ENCODE measurements at regions not wholly inside any gene's neighbourhood (a gene's known extent, or its start where the extent isn't known, plus 50 kb on each side); places are given as distances from the start of the nearest gene placed in this dataset.

DNA sequence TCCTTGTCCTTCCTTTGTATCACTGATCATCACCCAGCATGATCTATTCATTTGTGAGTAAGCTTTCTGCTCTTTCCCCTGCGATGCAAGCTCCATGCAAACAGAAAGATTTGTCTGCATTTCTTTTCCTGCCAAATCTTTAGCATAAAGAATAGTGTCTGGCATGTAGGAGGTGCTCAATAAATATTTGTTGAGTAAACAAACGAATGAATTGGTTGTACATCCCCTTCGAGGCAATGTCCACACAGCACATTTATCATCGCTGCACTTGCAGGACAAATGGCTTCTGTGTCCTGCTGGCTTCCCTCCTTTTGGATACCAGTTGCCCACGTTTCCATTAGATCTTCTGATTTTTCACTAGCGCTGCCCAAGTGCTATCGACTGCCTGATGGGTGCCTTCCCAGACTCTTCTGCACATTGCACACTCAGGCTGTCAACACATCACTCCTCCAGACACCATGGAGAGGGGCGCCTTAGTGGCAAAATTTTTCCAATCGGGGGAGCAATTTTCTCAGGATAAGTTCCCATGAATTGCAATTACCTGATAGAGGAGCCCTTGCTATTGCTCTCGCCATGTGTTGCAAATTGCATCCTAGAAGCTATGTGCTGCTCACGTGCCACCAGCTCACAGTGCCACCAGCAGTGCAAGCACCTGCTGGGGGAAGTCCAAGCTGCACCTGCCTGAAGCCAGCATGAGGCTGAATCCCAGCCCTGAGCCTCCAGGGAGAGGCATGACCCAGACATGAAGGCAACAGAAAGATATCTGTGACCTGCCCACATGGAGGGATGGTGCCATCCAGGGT is 206.6 kb downstream of the KIF26A start:
- H3K36me3 ChIP-seq (ENCODE audit: insufficient read depth): 0 out of 2 replicates have a peak, but pooled peaks cover 4% of the 10 kb centered on the region
- no peak overlapping the region for H3K27ac ChIP-seq (ENCODE audit: low read depth)
- H3K4me2 ChIP-seq: no peak overlapping the region
- H3K27me3 ChIP-seq (ENCODE audit: insufficient read depth): no peaks in the 10 kb centered on the region
- ATAC-seq (no peak), DNase-seq (ENCODE audit: low spot score) (no peak)
- H2AFZ ChIP-seq: no peak overlapping the region
- peaks cover 7% of the 10 kb centered on the region for H3K36me3 Mint-ChIP-seq (ENCODE audit: low read depth)
- H3K27me3 Mint-ChIP-seq (ENCODE audit: insufficient read depth, low read depth, poor library complexity): peaks cover 8% of the 10 kb centered on the region
- H3K27ac Mint-ChIP-seq: no peak overlapping the region; the same call in 1 of the 2 replicates
- peaks cover 11% of the 10 kb centered on the region for H3K9me3 Mint-ChIP-seq
- H3K4me1 Mint-ChIP-seq: peaks cover 11% of the 10 kb centered on the region
- H3K4me1 ChIP-seq (ENCODE audit: insufficient read depth): no peaks in the 10 kb centered on the region; the same call in 1 of the 2 replicates
- H3K9me2 ChIP-seq (ENCODE audit: insufficient read depth): peaks cover 10% of the 10 kb centered on the region
- no peaks in the 10 kb centered on the region for H3F3A ChIP-seq (replicated peaks; ENCODE audit: low read depth)
- TF ChIP-seq POLR2AphosphoS5 (IDR thresholded peaks at IDR 0.05; ENCODE audit: low read depth) (no peak), CREB1 (CRISPR knock-in tag; IDR thresholded peaks at IDR 0.05; ENCODE audit: low read depth) (no peak), ZNF114 (CRISPR knock-in tag; IDR thresholded peaks at IDR 0.05) (no peak), EZH2 (IDR thresholded peaks at IDR 0.05; ENCODE audit: low read depth, unreplicated experiment) (no peak)
- TF ChIP-seq, protein P1, sequence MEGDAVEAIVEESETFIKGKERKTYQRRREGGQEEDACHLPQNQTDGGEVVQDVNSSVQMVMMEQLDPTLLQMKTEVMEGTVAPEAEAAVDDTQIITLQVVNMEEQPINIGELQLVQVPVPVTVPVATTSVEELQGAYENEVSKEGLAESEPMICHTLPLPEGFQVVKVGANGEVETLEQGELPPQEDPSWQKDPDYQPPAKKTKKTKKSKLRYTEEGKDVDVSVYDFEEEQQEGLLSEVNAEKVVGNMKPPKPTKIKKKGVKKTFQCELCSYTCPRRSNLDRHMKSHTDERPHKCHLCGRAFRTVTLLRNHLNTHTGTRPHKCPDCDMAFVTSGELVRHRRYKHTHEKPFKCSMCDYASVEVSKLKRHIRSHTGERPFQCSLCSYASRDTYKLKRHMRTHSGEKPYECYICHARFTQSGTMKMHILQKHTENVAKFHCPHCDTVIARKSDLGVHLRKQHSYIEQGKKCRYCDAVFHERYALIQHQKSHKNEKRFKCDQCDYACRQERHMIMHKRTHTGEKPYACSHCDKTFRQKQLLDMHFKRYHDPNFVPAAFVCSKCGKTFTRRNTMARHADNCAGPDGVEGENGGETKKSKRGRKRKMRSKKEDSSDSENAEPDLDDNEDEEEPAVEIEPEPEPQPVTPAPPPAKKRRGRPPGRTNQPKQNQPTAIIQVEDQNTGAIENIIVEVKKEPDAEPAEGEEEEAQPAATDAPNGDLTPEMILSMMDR (conservative IDR thresholded peaks at IDR 0.05; ENCODE audit: low read depth in 2 of 2): no peak
- no peak overlapping the region for H3K4me3 Mint-ChIP-seq
- no peaks in the 10 kb centered on the region for H3K79me2 ChIP-seq (replicated peaks; ENCODE audit: insufficient read depth)
- H4K20me1 ChIP-seq (replicated peaks; ENCODE audit: insufficient read depth): no peaks in the 10 kb centered on the region
- H3K4me3 ChIP-seq: no peak overlapping the region

DNA sequence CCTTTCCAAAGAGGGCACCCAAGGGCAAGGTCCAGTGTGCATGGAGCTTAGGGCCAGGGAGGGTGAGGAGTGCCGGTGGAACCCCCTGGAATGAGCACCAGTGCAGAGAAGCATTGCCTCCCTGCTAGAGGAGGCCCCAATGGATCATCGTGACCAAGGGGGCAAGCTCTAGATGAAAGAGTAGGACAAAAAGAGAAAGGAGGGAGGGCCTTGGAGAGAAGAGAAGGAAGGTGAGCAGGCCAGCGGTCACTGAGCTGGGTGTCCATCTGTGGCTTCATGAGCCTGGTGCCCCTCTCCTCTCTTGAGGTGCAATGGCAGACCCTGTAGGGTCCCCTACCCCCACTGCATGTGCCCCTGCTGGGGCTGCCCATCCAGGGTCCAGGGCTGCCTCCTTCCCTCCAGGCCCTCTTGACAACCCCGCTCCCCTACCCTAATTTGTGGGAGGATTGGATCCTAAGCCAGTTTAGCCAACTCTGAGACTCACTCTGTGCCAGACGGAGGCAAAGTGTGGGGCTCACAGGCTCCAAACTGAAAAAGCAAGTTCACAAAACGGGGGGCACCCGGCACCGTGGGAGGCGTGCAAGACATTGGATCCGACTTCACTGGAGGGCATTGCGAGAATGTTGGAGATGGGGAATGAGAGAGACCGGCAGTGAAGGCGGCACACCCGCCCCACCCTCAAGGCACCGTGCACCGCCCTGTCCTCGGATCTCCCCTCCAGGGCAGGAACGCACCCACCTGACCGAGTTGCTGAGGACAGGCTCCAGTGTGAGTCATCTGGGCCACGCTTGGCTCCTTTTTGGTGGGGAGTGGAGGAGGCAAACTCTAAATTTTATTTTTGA is 207.5 kb downstream of the KIF26A start:
- 0 out of 2 replicates have a peak, but pooled peaks cover 4% of the 10 kb centered on the region for H3K36me3 ChIP-seq (ENCODE audit: insufficient read depth)
- H3K27ac ChIP-seq (ENCODE audit: low read depth): no peak overlapping the region
- Mint-ChIP-seq H3K36me3 (ENCODE audit: low read depth) (peaks cover 7% of the 10 kb centered on the region), H3K27ac (no peak overlapping the region; the same call in 1 of the 2 replicates), H3K27me3 (ENCODE audit: insufficient read depth, low read depth, poor library complexity) (peaks cover 8% of the 10 kb centered on the region), H3K4me3 (no peak overlapping the region), H3K9me3 (peaks cover 8% of the 10 kb centered on the region), H3K4me1 (peaks cover 11% of the 10 kb centered on the region)
- ATAC-seq (no peak), DNase-seq (ENCODE audit: low spot score) (no peak)
- no peak overlapping the region for H3K4me3 ChIP-seq
- no peaks in the 10 kb centered on the region; the same call in 1 of the 2 replicates for H3K4me1 ChIP-seq (ENCODE audit: insufficient read depth)
- no peaks in the 10 kb centered on the region for H3K79me2 ChIP-seq (replicated peaks; ENCODE audit: insufficient read depth)
- TF ChIP-seq, protein P1 (conservative IDR thresholded peaks at IDR 0.05; ENCODE audit: low read depth in 2 of 2): no peak
- TF ChIP-seq, protein P2, sequence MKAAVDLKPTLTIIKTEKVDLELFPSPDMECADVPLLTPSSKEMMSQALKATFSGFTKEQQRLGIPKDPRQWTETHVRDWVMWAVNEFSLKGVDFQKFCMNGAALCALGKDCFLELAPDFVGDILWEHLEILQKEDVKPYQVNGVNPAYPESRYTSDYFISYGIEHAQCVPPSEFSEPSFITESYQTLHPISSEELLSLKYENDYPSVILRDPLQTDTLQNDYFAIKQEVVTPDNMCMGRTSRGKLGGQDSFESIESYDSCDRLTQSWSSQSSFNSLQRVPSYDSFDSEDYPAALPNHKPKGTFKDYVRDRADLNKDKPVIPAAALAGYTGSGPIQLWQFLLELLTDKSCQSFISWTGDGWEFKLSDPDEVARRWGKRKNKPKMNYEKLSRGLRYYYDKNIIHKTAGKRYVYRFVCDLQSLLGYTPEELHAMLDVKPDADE (IDR thresholded peaks at IDR 0.05): no peak
- TF ChIP-seq NANOG (IDR thresholded peaks at IDR 0.05; ENCODE audit: borderline replicate concordance) (no peak), CREB1 (CRISPR knock-in tag; IDR thresholded peaks at IDR 0.05; ENCODE audit: low read depth) (no peak), EZH2 (IDR thresholded peaks at IDR 0.05; ENCODE audit: low read depth, unreplicated experiment) (no peak)
- H3K27me3 ChIP-seq (ENCODE audit: insufficient read depth): no peaks in the 10 kb centered on the region
- no peaks in the 10 kb centered on the region for H4K20me1 ChIP-seq (replicated peaks; ENCODE audit: insufficient read depth)
- H2AFZ ChIP-seq: no peak overlapping the region
- no peaks in the 10 kb centered on the region for H3F3A ChIP-seq (replicated peaks; ENCODE audit: low read depth)
- H3K9me2 ChIP-seq (ENCODE audit: insufficient read depth): peaks cover 10% of the 10 kb centered on the region
- H3K4me2 ChIP-seq: no peak overlapping the region

Data from GM23338 (cell line).